ENCODE measurements at regions not wholly inside any gene's neighbourhood (a gene's known extent, or its start where the extent isn't known, plus 50 kb on each side); places are given as distances from the start of the nearest gene placed in this dataset.

DNA sequence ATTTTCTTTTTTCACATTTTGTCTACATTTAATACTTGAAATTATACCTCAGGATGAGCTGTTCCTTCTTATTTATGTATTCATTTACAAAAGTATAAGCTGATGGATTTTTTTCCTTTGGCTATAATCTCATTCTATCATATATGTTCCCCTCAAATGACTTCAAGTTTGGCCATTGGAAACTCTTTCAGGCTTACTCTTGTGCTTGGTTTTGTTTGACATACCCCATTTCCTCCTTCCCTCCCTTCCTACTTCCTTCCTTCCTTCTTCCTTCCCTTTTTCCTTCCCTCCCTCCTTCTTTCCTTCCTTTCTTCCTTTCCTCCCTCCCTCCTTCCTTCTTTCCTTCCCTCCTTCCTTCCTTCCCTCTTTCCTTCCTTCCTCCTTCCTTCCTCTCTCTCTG, 697.1 kb upstream of the ARPP21 start:
- H3K27ac ChIP-seq: no peak overlapping the region
- TF ChIP-seq ZFX (IDR thresholded peaks at IDR 0.05): no peak
- TF ChIP-seq, protein P1, sequence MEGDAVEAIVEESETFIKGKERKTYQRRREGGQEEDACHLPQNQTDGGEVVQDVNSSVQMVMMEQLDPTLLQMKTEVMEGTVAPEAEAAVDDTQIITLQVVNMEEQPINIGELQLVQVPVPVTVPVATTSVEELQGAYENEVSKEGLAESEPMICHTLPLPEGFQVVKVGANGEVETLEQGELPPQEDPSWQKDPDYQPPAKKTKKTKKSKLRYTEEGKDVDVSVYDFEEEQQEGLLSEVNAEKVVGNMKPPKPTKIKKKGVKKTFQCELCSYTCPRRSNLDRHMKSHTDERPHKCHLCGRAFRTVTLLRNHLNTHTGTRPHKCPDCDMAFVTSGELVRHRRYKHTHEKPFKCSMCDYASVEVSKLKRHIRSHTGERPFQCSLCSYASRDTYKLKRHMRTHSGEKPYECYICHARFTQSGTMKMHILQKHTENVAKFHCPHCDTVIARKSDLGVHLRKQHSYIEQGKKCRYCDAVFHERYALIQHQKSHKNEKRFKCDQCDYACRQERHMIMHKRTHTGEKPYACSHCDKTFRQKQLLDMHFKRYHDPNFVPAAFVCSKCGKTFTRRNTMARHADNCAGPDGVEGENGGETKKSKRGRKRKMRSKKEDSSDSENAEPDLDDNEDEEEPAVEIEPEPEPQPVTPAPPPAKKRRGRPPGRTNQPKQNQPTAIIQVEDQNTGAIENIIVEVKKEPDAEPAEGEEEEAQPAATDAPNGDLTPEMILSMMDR (conservative IDR thresholded peaks at IDR 0.05): no peak

DNA sequence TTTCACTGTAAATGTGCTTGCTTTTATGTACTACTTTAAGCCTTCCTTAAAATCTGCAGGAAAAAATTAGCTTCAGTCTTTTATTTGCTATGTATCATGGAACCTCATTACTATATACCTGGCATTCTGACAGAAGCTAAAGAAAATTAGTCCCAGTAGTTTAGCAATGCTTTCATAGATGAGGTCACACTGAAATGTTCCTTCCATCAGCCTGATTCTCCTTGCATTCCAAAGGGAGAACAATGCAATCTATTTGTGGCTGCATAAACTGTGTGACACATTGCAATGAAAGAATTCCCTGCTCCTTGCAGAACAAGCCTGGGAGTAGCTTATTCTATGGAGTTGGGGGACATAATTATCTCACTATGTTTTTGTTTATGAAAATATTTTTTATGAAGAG, 691.5 kb upstream of the ARPP21 start:
- H3K27ac ChIP-seq: no peak overlapping the region
- TF ChIP-seq, protein P1 (conservative IDR thresholded peaks at IDR 0.05): no peak

DNA sequence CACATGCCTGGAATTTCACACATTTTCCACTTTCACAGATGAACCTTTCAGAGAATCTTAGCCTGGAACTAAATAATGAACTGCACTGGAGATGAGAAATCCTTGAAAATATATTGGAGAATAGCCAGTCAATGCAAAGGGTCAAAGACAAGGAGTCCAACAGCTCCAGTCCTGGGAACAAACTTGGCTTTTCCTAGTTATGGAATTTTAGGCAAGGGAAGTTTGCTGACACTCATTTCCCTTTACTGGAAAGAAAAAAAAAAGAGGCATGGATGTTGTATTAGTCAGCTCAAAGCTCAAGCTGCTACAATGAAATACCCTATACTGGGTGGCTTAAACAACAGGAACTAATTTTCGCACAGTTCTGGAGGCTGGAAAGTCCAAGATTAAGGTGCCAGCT, 690.8 kb upstream of the ARPP21 start:
- H3K27ac ChIP-seq: no peak overlapping the region
- TF ChIP-seq, protein P1 (conservative IDR thresholded peaks at IDR 0.05): no peak
- no peak for TF ChIP-seq ZFX (IDR thresholded peaks at IDR 0.05)

DNA sequence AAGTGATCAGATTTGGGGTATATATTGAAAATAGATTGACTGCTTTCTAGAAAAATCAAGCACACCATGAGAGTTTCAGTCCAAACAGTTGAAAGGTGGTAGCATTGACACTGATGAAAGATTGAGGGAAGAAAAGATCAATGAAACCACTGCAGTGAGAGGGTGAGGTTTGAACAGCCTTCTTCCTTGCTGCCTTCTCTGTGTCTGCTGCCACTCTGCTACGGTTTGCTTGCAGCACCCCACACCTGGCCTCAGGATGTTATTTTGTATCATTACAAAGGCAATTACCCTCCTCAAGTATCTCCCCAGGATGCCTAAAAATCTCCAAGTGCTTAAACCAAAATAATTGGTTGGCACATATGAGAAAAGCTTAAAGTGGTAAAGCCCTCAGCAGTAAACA, 683.6 kb upstream of the ARPP21 start:
- TF ChIP-seq, protein P1 (conservative IDR thresholded peaks at IDR 0.05): no peak
- TF ChIP-seq ZFX (IDR thresholded peaks at IDR 0.05): no peak
- no peak overlapping the region for H3K27ac ChIP-seq

DNA sequence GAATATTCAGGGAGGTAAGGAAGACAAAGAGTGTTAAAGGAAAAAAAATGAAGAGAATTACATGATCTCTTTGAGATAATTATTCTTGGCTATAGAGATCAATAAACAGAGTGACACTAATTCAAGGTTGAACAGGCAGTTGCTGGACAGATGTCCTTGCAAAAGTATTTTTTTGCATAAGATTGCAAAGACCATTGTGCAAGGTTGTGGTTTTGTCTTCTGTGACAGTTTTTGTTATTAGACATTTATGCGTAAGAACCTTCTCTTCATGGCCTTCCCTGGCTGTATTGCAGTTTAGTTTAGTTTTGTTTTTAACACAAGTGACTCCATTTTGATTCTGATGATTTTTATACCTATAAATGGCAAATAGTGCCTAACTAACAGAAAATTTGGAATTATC, 682.8 kb upstream of the ARPP21 start:
- TF ChIP-seq, protein P1 (conservative IDR thresholded peaks at IDR 0.05): no peak
- TF ChIP-seq ZFX (IDR thresholded peaks at IDR 0.05): no peak
- H3K27ac ChIP-seq: no peak overlapping the region

DNA sequence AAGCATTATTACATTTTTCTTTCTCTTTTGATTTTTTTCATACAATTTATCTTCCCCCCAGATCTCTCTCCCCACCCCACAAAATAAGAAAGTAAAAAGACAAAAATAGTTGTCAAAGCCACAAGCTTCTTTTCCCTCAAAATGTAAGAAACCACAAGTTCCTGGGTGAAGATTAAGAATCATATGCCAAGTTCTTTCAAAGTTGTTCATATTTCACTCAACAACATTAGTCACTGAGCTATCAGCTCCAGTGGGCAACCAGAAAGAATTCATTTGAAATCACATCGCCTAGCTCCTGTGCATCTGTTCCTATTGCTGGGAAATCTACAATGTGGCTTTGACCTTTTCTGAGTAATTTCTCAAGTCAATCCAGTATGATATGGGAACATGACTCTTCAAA, 681.6 kb upstream of the ARPP21 start:
- TF ChIP-seq, protein P1 (conservative IDR thresholded peaks at IDR 0.05): no peak
- no peak for TF ChIP-seq ZFX (IDR thresholded peaks at IDR 0.05)
- no peak overlapping the region for H3K27ac ChIP-seq

DNA sequence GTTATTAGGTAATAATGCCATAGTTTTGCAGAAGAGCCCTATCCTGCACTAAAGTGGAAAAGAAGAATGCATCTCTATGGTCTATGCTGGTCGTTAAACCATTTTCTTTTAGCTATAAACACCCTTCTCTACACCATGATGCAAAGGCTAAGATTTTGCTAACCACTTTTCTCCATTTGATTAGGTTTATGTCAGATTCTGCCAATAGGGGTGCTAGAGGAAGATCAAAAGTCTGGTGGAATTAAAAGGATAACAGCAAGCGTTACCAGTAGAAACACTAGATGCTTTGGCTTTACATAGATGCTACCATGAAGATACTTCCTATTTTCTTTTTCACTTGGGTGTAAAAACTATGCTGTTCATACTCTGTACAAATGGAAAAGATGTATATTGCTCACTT, 669.8 kb upstream of the ARPP21 start:
- no peak overlapping the region for H3K27ac ChIP-seq
- no peak for TF ChIP-seq ZFX (IDR thresholded peaks at IDR 0.05)
- TF ChIP-seq, protein P1 (conservative IDR thresholded peaks at IDR 0.05): peak; percentile 16; the same call in 1 of the 2 replicates
